GM23338 (cell line): ENCODE measurements at regions not wholly inside any gene's neighbourhood (a gene's known extent, or its start where the extent isn't known, plus 50 kb on each side); places are given as distances from the start of the nearest gene placed in this dataset.

ENCODE experiments used
- ATAC-seq: fragments of 200-7000 bp; cut with Tn5 transposase; 3 replicates; pipeline ENCODE4 v1.9.1; 2020
- DNase-seq: peaks from one replicate; pipeline ENCODE4 v3.0.0-alpha.2; 2015; ENCODE audit warnings: low spot score
- H2AFZ ChIP-seq: fragments of 200-600 bp; sonication (generic); 2 replicates; pipeline ENCODE4 v1.8.0; 2016; ENCODE audit warnings: antibody characterized with exemption, mild to moderate bottlenecking, moderate library complexity
- H3F3A ChIP-seq: fragments of 200-600 bp; sonication (generic); replicated peaks from 2 replicates; pipeline ENCODE4 v1.8.0; 2017; ENCODE audit warnings: antibody characterized with exemption, mixed run types, low read depth
- H3K27ac ChIP-seq: fragments of 200-600 bp; sonication (generic); 2 replicates; pipeline ENCODE4 v1.6.1; 2016; ENCODE audit warnings: low read depth
- H3K27me3 ChIP-seq: fragments of 200-600 bp; sonication (generic); 2 replicates; pipeline ENCODE4 v1.8.0; 2016; ENCODE audit warnings: mild to moderate bottlenecking, mixed run types, moderate library complexity; ENCODE audit not compliant: insufficient read depth
- H3K36me3 ChIP-seq: fragments of 200-600 bp; sonication (generic); 2 replicates; pipeline ENCODE4 v1.8.0; 2016; ENCODE audit warnings: mild to moderate bottlenecking; ENCODE audit not compliant: insufficient read depth
- H3K4me1 ChIP-seq: fragments of 200-600 bp; sonication (generic); 2 replicates; pipeline ENCODE4 v1.8.0; 2016; ENCODE audit warnings: mild to moderate bottlenecking, moderate library complexity; ENCODE audit not compliant: insufficient read depth
- H3K4me2 ChIP-seq: fragments of 200-600 bp; sonication (generic); 2 replicates; pipeline ENCODE4 v1.7.1; 2017; ENCODE audit warnings: mixed run types
- H3K4me3 ChIP-seq: fragments of 200-600 bp; sonication (generic); 2 replicates; pipeline ENCODE4 v1.6.1; 2016; ENCODE audit warnings: mixed run types
- H3K79me2 ChIP-seq: fragments of 200-600 bp; sonication (generic); replicated peaks from 2 replicates; pipeline ENCODE4 v1.8.0; 2017; ENCODE audit warnings: mild to moderate bottlenecking; ENCODE audit not compliant: insufficient read depth
- H3K9me2 ChIP-seq: fragments of 200-600 bp; sonication (generic); 2 replicates; pipeline ENCODE4 v1.8.0; 2017; ENCODE audit not compliant: insufficient read depth
- H4K20me1 ChIP-seq: fragments of 200-600 bp; sonication (generic); replicated peaks from 2 replicates; pipeline ENCODE4 v1.8.0; 2017; ENCODE audit warnings: mild to moderate bottlenecking; ENCODE audit not compliant: insufficient read depth
- H3K27ac Mint-ChIP-seq: 2 replicates; pipeline ENCODE4 v1.8.0; 2020; ENCODE audit warnings: inconsistent platforms, mild to moderate bottlenecking, moderate library complexity, mixed read lengths
- H3K27me3 Mint-ChIP-seq: 3 replicates; pipeline ENCODE4 v1.8.0; 2022; ENCODE audit warnings: low read depth, mild to moderate bottlenecking, moderate library complexity, mixed read lengths, inconsistent platforms; ENCODE audit not compliant: insufficient read depth, poor library complexity
- H3K36me3 Mint-ChIP-seq: 3 replicates; pipeline ENCODE4 v1.8.0; 2021; ENCODE audit warnings: low read depth, mild to moderate bottlenecking, inconsistent platforms, moderate library complexity, mixed read lengths
- H3K4me1 Mint-ChIP-seq: 3 replicates; pipeline ENCODE4 v1.8.0; 2020; ENCODE audit warnings: mild to moderate bottlenecking, inconsistent platforms, mixed read lengths
- H3K4me3 Mint-ChIP-seq: 3 replicates; pipeline ENCODE4 v1.8.0; 2021; ENCODE audit warnings: moderate library complexity, mild to moderate bottlenecking, inconsistent platforms, mixed read lengths
- H3K9me3 Mint-ChIP-seq: 3 replicates; pipeline ENCODE4 v1.8.0; 2020; ENCODE audit warnings: moderate library complexity, mild to moderate bottlenecking, inconsistent platforms, mixed read lengths
- CREB1 ChIP-seq: fragments of 250-450 bp; sonication (Bioruptor Pico); IDR thresholded peaks from 2 replicates; pipeline ENCODE4 v1.5.0; 2020; ENCODE audit warnings: low read depth, mild to moderate bottlenecking, moderate library complexity
- CTCF ChIP-seq, 2 experiments: fragments of 200-600 bp in 1 of 2; sonication (generic) in 1 of 2; conservative IDR thresholded peaks; 2 replicates each; pipeline versions ENCODE4 v1.5.1 to v1.6.1; 2016 to 2017; ENCODE audit warnings: antibody characterized with exemption in 2 of 2, low read depth in 2 of 2, mild to moderate bottlenecking in 2 of 2, moderate library complexity in 1 of 2
- ETS1 ChIP-seq: IDR thresholded peaks from 2 replicates; pipeline ENCODE4 v1.6.1; 2016; ENCODE audit warnings: antibody characterized with exemption
- EZH2 ChIP-seq: fragments of 200-600 bp; sonication (generic); IDR thresholded peaks from one replicate; pipeline ENCODE4 v1.8.0; 2017; ENCODE audit warnings: antibody characterized with exemption, mild to moderate bottlenecking, low read depth; ENCODE audit not compliant: unreplicated experiment
- JUNB ChIP-seq: IDR thresholded peaks from one replicate; pipeline ENCODE4 v1.6.1; 2016; ENCODE audit warnings: antibody characterized with exemption; ENCODE audit not compliant: unreplicated experiment
- REST ChIP-seq: IDR thresholded peaks from one replicate; pipeline ENCODE4 v1.6.1; 2018; ENCODE audit warnings: antibody characterized with exemption; ENCODE audit not compliant: unreplicated experiment
- ZNF114 ChIP-seq: fragments of 250-450 bp; sonication (Bioruptor Pico); IDR thresholded peaks from 2 replicates; pipeline ENCODE4 v1.5.0; 2020; ENCODE audit warnings: mild to moderate bottlenecking, moderate library complexity
- ZNF462 ChIP-seq: fragments of 250-450 bp; sonication (Bioruptor Pico); IDR thresholded peaks from 2 replicates; pipeline ENCODE4 v1.5.0; 2020; ENCODE audit warnings: mild to moderate bottlenecking, moderate library complexity

- TF ChIP-seq CREB1 (CRISPR knock-in tag), result no peak
- TF ChIP-seq ETS1, result no peak
- no peak for TF ChIP-seq EZH2
- TF ChIP-seq REST, result no peak
- no peak for TF ChIP-seq CTCF (conservative IDR thresholded peaks at IDR 0.05; ENCODE audit: low read depth in 2 of 2)
- no peak for TF ChIP-seq ZNF114 (CRISPR knock-in tag)
These were observed 83.2 kb upstream of the RUNX3 start (continued) for GRCh38 chr1:25012966-25013962.

- ATAC-seq, result peak; percentile 42
- H3K9me2 ChIP-seq, result no peaks in the 10 kb centered on the region
- H3K4me2 ChIP-seq, result no peak overlapping the region
- peaks cover 4% of the 10 kb centered on the region; the same call in 1 of the 2 replicates for H3K4me1 ChIP-seq
- Mint-ChIP-seq H3K4me3 (no peak overlapping the region), H3K4me1 (peaks cover 13% of the 10 kb centered on the region), H3K36me3 (no peaks in the 10 kb centered on the region), H3K9me3 (no peaks in the 10 kb centered on the region), H3K27ac (no peak overlapping the region), H3K27me3 (peaks cover 11% of the 10 kb centered on the region)
- H3F3A ChIP-seq, result no peaks in the 10 kb centered on the region
- no peaks in the 10 kb centered on the region for H4K20me1 ChIP-seq
- DNase-seq, result no peak
- no peaks in the 10 kb centered on the region for H3K36me3 ChIP-seq
- H3K79me2 ChIP-seq, result no peaks in the 10 kb centered on the region
- no peaks in the 10 kb centered on the region for H3K27me3 ChIP-seq
- H3K27ac ChIP-seq, result no peak overlapping the region
- no peak overlapping the region for H3K4me3 ChIP-seq
- peak overlapping the region; percentile 96; the same call in 1 of the 2 replicates for H2AFZ ChIP-seq
- no peak for TF ChIP-seq CREB1 (CRISPR knock-in tag)
- TF ChIP-seq ZNF462 (CRISPR knock-in tag), result no peak
- no peak for TF ChIP-seq ETS1
- no peak for TF ChIP-seq JUNB
These were observed 82.0 kb upstream of the RUNX3 start for GRCh38 chr1:25011943-25012638.
